Loucy (cell line): ENCODE measurements at regions not wholly inside any gene's neighbourhood (a gene's known extent, or its start where the extent isn't known, plus 50 kb on each side); places are given as distances from the start of the nearest gene placed in this dataset.

Experiments used
- CTCF ChIP-seq: fragments of 200-600 bp; sonication (generic); conservative IDR thresholded peaks from 2 replicates; pipeline ENCODE4 v1.5.1; 2014; ENCODE audit warnings: mild to moderate bottlenecking, antibody characterized with exemption, low read length
- EZH2phosphoT487 ChIP-seq: fragments of 200-600 bp; IDR thresholded peaks from 2 replicates; pipeline ENCODE4 v1.6.1; 2018; ENCODE audit warnings: antibody characterized with exemption, mild to moderate bottlenecking, moderate library complexity, borderline replicate concordance

DNA sequence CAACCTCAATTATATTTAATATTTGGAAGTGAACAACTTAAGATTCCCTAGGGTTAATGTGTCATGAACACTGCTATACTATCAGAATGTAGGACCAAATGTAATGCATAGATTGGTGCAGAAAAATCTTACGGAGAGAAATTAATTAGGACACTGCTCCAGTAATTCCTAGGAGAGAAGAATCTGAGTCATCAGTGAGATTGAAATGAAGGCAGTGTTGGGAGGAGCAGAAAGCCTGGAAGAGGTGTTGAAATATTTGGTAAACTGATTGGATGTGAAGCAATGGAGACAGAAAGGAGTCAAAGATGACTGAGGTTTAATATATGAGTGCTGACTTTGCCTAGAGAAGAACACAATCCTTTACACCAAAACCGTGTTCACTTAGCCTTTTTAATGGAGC is 836.0 kb downstream of the FAM181B start:
- TF ChIP-seq CTCF (no peak), EZH2phosphoT487 (no peak)
